ENCODE measurements at regions not wholly inside any gene's neighbourhood (a gene's known extent, or its start where the extent isn't known, plus 50 kb on each side); places are given as distances from the start of the nearest gene placed in this dataset.

DNA sequence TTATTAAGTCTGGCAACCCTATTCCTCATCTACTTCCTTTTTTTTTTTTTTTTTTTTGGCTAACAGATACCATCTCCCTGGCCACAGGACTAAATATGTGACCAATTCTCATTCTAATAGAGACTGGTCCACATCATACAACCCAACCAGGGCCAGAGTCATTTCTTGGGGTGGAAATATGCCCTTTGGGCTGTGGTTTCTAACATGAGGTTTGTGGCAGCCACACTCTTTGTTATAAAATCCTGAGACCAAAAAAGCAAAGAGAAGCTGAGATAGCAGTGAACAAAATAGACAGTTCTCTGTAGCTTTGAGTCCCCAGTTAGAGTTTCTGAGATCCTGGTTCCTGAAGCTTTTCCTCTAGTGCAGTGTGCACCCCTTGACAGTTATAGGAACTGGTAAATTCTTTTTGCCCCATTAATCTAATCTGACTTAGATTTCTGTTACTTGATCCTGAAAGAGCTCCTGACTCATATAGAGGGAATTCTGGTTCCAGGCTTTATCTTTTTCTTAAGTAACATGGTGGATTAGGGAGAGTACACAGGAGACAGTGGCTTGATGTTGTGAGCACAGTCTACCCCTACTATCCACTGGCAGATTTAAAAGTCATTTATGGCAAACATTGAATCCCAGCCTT, 86.8 kb downstream of the MAIP1 start:
- no peaks in the 10 kb centered on the region for H3K27me3 ChIP-seq (replicated peaks; ENCODE audit: insufficient read depth, low read depth, low read length, poor library complexity)
- H3K9me3 ChIP-seq (ENCODE audit: low read depth, low read length, poor library complexity, severe bottlenecking): no peaks in the 10 kb centered on the region
- TF ChIP-seq, protein P1, sequence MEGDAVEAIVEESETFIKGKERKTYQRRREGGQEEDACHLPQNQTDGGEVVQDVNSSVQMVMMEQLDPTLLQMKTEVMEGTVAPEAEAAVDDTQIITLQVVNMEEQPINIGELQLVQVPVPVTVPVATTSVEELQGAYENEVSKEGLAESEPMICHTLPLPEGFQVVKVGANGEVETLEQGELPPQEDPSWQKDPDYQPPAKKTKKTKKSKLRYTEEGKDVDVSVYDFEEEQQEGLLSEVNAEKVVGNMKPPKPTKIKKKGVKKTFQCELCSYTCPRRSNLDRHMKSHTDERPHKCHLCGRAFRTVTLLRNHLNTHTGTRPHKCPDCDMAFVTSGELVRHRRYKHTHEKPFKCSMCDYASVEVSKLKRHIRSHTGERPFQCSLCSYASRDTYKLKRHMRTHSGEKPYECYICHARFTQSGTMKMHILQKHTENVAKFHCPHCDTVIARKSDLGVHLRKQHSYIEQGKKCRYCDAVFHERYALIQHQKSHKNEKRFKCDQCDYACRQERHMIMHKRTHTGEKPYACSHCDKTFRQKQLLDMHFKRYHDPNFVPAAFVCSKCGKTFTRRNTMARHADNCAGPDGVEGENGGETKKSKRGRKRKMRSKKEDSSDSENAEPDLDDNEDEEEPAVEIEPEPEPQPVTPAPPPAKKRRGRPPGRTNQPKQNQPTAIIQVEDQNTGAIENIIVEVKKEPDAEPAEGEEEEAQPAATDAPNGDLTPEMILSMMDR (conservative IDR thresholded peaks at IDR 0.05; ENCODE audit: low read depth, low read length): no peak
- no peak for TF ChIP-seq EZH2 (IDR thresholded peaks at IDR 0.05; ENCODE audit: borderline replicate concordance, low read depth, low read length, poor library complexity, severe bottlenecking)
- no peaks in the 10 kb centered on the region for H3K4me1 ChIP-seq (ENCODE audit: insufficient read depth, low read length, poor library complexity, severe bottlenecking)
- ChIA-PET CTCF (no interaction called here), POLR2A (ENCODE audit: low non-redundant PET) (no interaction called here)
- intact Hi-C loops (cut with micrococcal nuclease; ENCODE audit: unreplicated experiment): no loop called here
- H3K36me3 ChIP-seq (ENCODE audit: insufficient read depth, low read length, poor library complexity, severe bottlenecking): no peaks in the 10 kb centered on the region
- H3K27ac ChIP-seq (ENCODE audit: low read depth, low read length, poor library complexity, severe bottlenecking): no peak overlapping the region
- no peak overlapping the region for H3K4me3 ChIP-seq (ENCODE audit: low read depth, low read length, poor library complexity, severe bottlenecking)
- BruUV-seq (replicated peaks): no TSS peak
- no peak for DNase-seq (ENCODE audit: low spot score)

GRCh38 chr2:200042944-200043343, 87.6 kb downstream of the MAIP1 start:
- BruUV-seq (replicated peaks): no TSS peak
- TF ChIP-seq, protein P1 (conservative IDR thresholded peaks at IDR 0.05; ENCODE audit: low read depth, low read length): no peak
- no peak for TF ChIP-seq EZH2 (IDR thresholded peaks at IDR 0.05; ENCODE audit: borderline replicate concordance, low read depth, low read length, poor library complexity, severe bottlenecking)
- no peaks in the 10 kb centered on the region for H3K36me3 ChIP-seq (ENCODE audit: insufficient read depth, low read length, poor library complexity, severe bottlenecking)
- H3K4me1 ChIP-seq (ENCODE audit: insufficient read depth, low read length, poor library complexity, severe bottlenecking): no peaks in the 10 kb centered on the region
- no peak for DNase-seq (ENCODE audit: low spot score)
- intact Hi-C loops (cut with micrococcal nuclease; ENCODE audit: unreplicated experiment): no loop called here
- no peaks in the 10 kb centered on the region for H3K27me3 ChIP-seq (replicated peaks; ENCODE audit: insufficient read depth, low read depth, low read length, poor library complexity)
- no peaks in the 10 kb centered on the region for H3K9me3 ChIP-seq (ENCODE audit: low read depth, low read length, poor library complexity, severe bottlenecking)
- no peak overlapping the region for H3K4me3 ChIP-seq (ENCODE audit: low read depth, low read length, poor library complexity, severe bottlenecking)
- POLR2A ChIA-PET (ENCODE audit: low non-redundant PET): no interaction called here
- no peak overlapping the region for H3K27ac ChIP-seq (ENCODE audit: low read depth, low read length, poor library complexity, severe bottlenecking)
- CTCF ChIA-PET: no interaction called here

DNA sequence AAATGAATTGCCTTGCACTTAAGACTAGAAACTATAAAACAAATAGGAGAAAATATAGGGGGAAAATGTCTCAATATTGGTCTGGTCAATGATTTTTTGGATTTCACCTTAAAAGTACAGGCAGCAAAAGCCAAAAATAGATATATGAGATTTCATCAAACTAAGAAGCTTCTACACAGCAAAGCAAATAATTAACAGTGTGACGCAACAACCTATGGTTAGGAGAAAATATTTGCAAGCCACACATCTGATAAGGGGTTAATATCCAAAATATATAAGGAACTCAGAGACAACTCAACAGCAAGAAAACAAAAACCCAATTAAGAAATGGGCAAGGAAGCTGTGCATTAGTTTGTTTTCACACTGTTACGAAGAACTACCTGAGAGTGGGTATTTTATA, 89.1 kb downstream of the MAIP1 start:
- no peaks in the 10 kb centered on the region for H3K27me3 ChIP-seq (replicated peaks; ENCODE audit: insufficient read depth, low read depth, low read length, poor library complexity)
- no peak overlapping the region for H3K4me3 ChIP-seq (ENCODE audit: low read depth, low read length, poor library complexity, severe bottlenecking)
- H3K9me3 ChIP-seq (ENCODE audit: low read depth, low read length, poor library complexity, severe bottlenecking): no peaks in the 10 kb centered on the region
- no peaks in the 10 kb centered on the region for H3K4me1 ChIP-seq (ENCODE audit: insufficient read depth, low read length, poor library complexity, severe bottlenecking)
- H3K36me3 ChIP-seq (ENCODE audit: insufficient read depth, low read length, poor library complexity, severe bottlenecking): no peaks in the 10 kb centered on the region
- intact Hi-C loops (cut with micrococcal nuclease; ENCODE audit: unreplicated experiment): no loop called here
- CTCF ChIA-PET: no interaction called here
- no peak for DNase-seq (ENCODE audit: low spot score)
- no TSS peak for BruUV-seq (replicated peaks)
- POLR2A ChIA-PET (ENCODE audit: low non-redundant PET): no interaction called here
- H3K27ac ChIP-seq (ENCODE audit: low read depth, low read length, poor library complexity, severe bottlenecking): no peak overlapping the region
- TF ChIP-seq EZH2 (IDR thresholded peaks at IDR 0.05; ENCODE audit: borderline replicate concordance, low read depth, low read length, poor library complexity, severe bottlenecking): no peak
- TF ChIP-seq, protein P1 (conservative IDR thresholded peaks at IDR 0.05; ENCODE audit: low read depth, low read length): no peak

Data from A673 (cell line).